HG03354 (cell line): ENCODE measurements at regions not wholly inside any gene's neighbourhood (a gene's known extent, or its start where the extent isn't known, plus 50 kb on each side); places are given as distances from the start of the nearest gene placed in this dataset.

Experiments
- ATAC-seq: cut with Tn5 transposase; IDR thresholded peaks from one replicate; pipeline ENCODE4 v1.9.1; 2021; ENCODE audit warnings: mild to moderate bottlenecking; ENCODE audit not compliant: unreplicated experiment, poor library complexity, severe bottlenecking

GRCh38 chr14:83470959-83471695 is 1937.5 kb upstream of the SEL1L start:
- no peak for ATAC-seq

- no peak for ATAC-seq
Measured at GRCh38 chr14:83473416-83474235, 1940.0 kb upstream of the SEL1L start.

- no peak for ATAC-seq
Measured at GRCh38 chr14:83478741-83479140, 1945.1 kb upstream of the SEL1L start.

- no peak for ATAC-seq
Measured at GRCh38 chr14:83483063-83483462, 1949.4 kb upstream of the SEL1L start.

GRCh38 chr14:83485591-83485990 is 1951.9 kb upstream of the SEL1L start:
- no peak for ATAC-seq

GRCh38 chr14:83491091-83491490 is 1957.4 kb upstream of the SEL1L start:
- no peak for ATAC-seq

- no peak for ATAC-seq
Measured at GRCh38 chr14:83520837-83521236, 1987.2 kb upstream of the SEL1L start.

GRCh38 chr14:83529531-83529930 is 1995.9 kb upstream of the SEL1L start:
- ATAC-seq: no peak

GRCh38 chr14:83533734-83534133 is 1996.2 kb upstream of the FLRT2 start:
- ATAC-seq: no peak

- no peak for ATAC-seq
Measured at GRCh38 chr14:83534995-83535394, 1994.9 kb upstream of the FLRT2 start.

GRCh38 chr14:83535444-83535843 is 1994.5 kb upstream of the FLRT2 start:
- ATAC-seq: no peak

GRCh38 chr14:83541147-83541546 is 1988.8 kb upstream of the FLRT2 start:
- ATAC-seq: no peak

GRCh38 chr14:83548061-83548839 is 1981.7 kb upstream of the FLRT2 start:
- no peak for ATAC-seq

GRCh38 chr14:83556065-83556464 is 1973.9 kb upstream of the FLRT2 start:
- ATAC-seq: no peak

- ATAC-seq: no peak
Measured at GRCh38 chr14:83556746-83557453, 1973.0 kb upstream of the FLRT2 start.

- ATAC-seq: no peak
Measured at GRCh38 chr14:83558946-83559345, 1971.0 kb upstream of the FLRT2 start.

GRCh38 chr14:83559721-83560120 is 1970.2 kb upstream of the FLRT2 start:
- no peak for ATAC-seq

- no peak for ATAC-seq
Measured at GRCh38 chr14:83561261-83561660, 1968.7 kb upstream of the FLRT2 start.

- ATAC-seq: no peak
Measured at GRCh38 chr14:83566567-83566966, 1963.4 kb upstream of the FLRT2 start.

- ATAC-seq: no peak
Measured at GRCh38 chr14:83568141-83568540, 1961.8 kb upstream of the FLRT2 start.
